GM19240 (cell line): ENCODE measurements at regions not wholly inside any gene's neighbourhood (a gene's known extent, or its start where the extent isn't known, plus 50 kb on each side); places are given as distances from the start of the nearest gene placed in this dataset.

ENCODE experiments used
- DNase-seq: peaks from one replicate; pipeline ENCODE4 v3.0.0; 2011; ENCODE audit warnings: low spot score; ENCODE audit not compliant: insufficient read length

DNA sequence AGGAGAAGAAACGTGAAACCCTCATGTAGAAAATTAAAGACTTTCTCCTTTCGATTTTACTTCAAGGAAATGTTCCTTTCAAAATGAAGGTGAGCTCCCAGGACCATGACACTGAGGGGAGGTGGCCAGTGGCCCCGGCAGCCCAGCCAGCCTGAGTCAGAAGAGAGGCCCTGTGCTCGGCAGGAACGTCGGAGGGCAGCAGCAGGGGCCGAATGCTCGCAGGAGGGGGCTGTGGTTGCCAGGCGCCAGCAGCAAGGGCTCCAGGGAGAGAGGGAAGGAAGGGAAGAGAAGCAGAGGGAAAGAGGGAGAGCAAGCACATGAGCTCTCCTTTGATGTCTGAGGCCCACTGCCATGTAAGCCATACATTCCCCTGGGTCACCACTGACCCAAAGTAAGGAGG lies 73.3 kb upstream of the ACKR3 start:
- DNase-seq, result no peak

DNA sequence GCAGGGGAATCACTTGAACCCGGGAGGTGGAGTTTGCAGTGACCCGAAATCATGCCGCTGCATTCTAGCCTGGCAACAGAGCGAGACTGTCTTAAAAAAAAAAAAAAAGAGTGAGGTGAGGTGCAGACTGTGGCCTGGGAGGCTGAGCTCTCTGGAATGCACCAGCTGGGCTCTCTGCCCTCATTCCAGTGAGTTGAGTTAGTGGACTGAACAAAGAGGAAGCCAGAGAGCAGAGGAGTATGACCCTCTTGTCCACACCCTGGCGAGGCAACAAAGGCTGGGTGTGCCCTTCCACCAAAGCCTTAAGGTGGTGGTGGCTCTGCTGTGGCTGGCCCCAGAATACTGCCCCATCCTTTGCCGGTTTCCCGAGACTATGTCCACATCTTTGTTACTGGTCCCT lies 71.3 kb upstream of the ACKR3 start:
- no peak for DNase-seq

DNA sequence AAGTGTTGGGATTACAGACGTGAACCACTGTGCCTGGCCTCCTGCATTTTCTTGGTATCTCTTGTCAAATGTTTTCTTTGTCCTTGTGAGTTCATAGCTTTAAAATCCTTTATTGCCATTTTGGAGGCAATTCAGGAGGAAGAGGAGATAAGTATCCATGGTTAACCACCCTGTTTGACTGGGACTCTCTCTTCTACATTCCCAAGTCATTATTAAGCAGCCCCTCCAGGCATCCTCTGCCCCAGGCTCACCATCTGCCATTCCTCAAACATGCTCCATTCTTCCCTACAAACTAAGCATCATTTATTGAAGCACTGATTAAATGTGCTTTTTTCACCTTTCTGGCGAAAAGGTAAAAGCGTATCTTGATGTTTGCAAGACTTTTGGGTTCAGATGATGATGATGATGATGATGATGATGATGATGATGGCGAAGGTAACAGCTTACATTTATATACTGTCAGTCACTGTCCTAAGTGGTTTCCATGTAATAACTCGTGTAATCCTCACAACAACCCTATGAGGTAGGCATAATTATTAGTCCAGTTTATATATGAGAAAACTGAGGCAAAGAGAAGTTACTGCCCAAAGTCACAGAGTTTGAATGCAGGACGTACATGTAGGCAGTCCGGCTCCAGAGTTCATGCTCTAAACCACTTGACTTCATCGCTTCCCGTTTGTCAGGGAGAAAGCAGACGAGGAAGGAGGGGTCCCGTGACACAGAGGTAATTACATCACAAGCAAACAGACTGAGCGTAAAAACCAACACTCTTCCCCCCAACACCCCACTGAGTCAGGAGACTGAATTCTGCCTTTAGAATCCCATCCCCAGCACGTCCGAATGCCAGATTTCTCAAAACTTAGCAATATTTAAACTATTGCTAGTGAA lies 69.7 kb upstream of the ACKR3 start:
- no peak for DNase-seq

DNA sequence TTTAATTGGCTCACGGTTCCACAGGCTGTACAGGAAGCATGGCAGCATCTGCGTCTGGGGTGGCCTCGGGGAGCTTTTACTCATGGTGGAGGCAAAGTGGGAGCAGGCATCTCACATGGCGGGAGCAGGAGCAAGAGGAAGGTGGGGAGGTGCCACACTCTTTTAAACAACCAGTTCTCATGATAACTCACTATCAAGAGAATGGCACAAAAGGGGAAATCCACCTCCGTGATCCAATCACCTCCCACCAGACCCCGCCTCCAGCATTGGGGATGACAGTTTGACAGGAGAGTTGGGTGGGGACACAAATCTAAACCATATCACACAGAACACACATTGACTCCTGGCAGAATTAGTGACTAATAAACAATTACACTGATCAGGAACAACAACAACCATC lies 68.6 kb upstream of the ACKR3 start:
- no peak for DNase-seq

DNA sequence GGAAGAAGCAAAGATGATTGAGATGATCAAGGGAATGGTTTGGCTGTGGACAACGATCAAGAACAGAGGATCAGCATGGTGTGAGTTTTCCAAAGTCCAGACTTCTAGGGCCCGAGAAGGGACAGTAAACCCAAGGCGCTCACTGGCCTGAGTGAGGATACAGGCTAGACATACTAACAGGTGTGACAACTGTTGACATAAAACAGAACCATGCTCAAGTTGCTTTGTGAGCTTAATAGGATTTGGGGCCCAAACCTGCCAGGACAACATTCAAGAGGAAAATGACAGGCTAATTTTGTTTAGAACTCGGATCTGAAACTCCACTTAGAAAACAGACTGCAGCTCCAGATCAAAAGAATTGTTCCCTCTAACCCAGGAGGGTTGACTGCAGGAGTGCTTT lies 68.1 kb upstream of the ACKR3 start:
- no peak for DNase-seq

DNA sequence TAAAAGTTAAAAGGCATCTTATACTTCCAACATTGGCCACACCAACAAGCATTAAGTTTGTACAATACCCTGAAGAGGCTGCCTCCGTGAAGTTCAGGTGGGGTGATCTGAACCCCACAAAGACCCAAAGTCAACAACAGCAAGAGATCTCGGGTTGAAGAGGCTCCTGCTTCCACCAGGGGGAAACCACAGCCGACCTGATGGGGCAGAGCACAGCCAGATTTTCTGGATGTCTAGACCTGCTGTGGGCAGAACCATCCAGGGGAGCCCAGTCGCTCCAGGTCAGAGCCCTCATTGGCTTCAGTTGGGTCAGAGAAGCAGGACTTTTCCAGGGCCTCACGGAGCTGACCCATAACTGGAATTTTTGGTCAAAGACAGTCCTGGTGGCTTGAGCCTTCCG lies 66.5 kb upstream of the ACKR3 start:
- no peak for DNase-seq

DNA sequence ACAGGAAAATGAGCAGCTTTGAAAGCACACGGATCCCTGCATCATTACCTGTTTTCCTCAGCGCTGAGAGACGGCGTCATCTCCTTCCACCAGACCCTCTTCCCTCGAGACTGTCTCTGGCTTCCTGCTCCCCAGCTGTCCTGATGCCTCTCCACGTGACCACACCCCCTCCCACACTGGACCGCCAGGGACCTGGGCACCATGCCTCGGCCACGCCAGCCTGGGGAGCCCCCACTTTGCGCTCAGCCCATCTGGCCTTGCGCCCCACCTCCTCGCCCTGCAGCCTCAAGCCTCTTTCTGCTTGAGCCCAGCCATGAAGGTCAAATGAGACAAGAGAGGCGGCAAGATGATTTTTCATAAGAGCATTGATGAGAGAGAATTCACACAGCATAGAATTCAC lies 66.0 kb upstream of the ACKR3 start:
- no peak for DNase-seq

DNA sequence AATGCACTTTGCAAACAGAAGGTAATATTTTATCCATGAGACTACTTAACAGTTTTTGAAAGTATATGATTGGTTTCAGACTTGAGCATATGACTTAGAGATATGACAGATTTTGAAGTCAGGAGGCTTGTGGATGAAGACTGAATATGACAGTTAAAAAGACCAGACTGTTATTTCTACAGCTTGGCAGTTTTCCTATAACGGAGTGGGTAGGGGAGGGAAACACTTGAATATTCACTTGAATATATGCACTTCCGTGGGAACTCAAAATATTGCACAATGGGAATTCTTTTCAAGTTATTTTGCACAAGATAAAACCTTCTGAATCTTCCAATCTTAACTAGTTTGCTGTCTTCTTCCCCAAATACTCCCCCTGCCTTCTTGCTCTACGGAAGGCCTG lies 64.6 kb upstream of the ACKR3 start:
- no peak for DNase-seq

DNA sequence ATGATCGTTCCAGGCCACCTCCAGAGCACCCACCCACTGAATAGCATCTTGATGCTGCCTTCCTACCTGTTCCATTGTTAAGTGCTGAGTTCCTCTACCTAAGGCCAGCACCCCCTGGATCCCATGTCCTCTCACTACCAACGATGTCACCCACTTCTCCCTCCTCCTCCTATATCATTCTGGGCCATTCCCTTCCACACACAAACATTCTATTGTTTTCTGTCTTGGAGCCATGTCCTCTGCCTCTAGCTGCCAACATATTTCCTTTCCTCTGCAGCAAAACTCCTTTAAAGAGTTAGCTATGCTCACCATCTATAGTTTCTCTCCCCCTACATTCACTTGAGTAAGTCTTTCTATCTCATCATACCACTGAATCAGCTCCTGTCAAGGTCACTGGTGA lies 64.0 kb upstream of the ACKR3 start:
- no peak for DNase-seq

DNA sequence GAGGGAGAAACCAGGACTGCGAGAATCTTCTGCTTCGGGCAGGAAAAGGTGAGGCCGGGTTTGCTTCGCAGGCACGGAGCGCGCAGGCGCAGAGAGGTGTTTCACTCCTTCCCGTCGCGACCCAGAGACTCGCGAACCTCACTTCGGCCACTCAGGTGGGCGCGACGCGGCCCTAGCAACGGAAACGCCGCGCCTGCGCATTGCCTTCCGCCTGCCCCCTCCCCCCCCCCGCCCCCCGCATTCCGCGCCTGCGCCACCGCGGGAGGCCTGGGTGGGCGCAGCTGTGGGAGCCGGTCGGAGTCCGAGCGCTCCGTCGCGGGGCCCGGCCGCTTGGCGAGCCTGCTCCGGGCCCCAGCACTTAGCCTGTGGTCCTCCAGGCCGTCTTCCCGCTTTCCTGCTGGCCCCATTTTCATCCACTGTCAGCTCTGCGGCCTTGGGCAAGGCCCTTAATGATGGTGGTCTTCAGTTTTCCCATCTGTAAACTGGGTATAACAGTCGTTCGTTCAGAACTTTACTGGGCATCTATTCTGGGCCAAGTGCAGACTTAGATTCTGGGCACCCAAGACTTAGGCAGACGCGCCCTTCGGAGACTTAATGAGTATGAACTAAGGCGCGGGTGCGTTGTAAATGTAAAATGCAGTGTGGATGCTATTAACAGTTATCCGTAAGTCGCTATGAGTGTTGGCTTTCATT lies 62.1 kb upstream of the ACKR3 start:
- no peak for DNase-seq

DNA sequence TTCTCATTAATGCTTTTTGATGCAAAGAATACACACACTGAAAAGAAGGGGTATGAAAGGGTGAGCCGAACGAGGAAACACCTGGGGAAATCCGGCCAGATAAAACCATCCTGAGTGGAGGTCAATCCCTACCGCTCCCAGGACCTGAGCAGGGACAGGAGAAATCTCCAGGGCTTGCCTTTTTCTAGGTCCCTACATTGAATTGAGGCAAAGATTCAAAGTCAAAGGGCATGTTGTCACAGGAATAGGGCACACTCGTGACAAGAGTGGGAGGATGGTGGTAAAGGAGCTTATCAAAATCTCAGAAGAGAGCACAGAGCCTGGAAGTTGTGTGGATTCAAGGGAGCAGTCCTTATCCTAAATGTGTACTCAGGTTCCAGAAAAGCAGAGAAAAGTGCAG lies 61.2 kb upstream of the ACKR3 start:
- no peak for DNase-seq

DNA sequence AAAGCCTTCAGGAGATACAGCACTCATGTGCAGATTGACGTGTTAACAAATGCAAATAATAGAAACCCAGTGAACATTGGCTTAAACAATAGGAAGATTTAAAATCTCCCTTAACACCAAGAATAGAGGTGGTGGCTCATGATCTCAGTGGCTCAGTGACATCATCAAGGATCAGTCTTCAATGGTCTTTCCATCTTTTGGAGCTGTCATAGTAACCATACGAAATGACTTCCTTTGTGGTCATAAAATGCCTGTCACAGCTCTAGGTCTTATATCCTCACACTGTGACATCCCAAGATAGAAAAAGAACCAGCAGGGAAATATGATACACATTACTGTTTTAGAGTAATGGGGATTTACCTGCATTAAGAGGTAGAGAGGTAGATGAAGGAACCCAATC lies 59.6 kb upstream of the ACKR3 start:
- no peak for DNase-seq

DNA sequence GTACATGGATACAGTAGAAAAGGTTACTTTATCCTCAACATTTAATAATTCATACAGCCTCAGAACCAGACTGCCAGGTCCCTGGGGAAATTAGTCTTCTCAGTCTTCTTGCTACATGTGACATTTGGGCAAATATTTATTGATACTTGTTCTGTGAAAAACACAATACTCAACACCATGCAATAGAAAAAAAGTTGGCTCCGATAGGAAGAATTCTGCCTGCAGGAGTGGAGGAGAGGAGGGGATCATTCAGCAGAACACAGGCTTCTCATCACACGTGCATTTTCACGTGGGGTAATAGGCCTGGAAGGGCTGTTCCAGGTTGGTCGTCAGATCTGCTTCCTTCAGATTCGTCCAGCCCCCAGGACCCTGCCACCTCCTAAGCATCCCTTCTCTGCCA lies 58.4 kb upstream of the ACKR3 start:
- no peak for DNase-seq

DNA sequence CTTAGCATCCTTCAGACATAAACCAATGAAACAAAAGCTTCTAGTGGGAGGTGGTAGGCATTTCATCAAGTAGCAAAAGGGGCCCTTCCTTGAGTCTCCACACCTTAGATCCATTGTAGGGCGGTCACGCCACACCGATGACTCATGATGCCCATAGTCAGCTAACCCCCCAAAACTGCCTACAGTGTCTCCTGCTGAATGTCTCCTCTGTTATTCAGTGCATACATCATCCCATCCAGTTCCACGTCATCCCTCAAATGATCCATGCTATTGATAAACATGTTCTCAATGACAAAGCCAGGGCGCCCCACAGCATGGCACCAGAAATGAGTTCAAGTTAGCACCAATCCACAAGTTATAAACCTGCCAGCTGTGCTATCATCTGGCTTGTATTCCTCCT lies 57.4 kb upstream of the ACKR3 start:
- no peak for DNase-seq

DNA sequence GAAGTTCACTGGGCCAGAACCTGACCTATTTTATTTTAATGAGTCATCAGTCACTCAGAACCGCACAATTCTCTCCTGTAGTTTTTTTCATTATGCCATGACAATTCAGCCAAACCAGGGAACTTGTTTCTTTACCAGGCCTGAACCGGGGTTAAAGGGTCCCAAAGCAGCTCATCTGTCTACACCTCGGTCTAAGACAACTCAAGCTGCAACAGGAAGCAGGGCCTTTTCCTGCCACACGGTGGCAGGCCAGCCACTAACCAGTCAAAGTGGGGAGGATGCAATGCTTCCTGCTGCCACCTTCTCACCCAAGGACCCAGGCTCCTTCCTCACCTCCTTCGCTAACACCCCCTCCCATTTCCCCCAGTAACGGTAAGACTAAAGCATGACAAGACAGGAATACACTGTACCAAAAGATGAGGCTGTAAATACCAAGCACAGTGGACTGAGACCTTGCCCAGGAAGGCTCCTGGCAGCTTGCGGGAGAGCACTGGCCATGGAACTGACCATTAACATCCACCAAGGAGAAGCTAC lies 56.7 kb upstream of the ACKR3 start:
- peak; percentile 62 for DNase-seq

DNA sequence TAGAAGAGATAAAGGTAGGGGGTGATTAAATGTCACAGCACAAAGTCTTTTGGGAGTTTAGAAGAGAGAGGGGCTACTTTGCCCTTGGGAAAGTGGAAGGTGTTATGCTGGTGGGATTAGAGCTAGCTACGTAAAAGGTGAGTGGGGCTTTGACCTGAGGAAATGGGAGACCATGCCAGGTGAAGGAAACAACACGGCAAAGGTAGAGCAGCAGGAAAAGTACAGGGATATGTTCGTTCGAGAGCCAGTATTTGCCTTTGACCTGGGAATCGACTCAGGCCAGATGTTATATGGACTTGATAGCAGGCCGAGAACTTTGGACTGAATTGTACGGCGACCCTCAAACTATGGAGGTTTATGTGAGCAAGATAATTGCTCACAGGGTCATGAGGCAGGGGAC lies 55.7 kb upstream of the ACKR3 start:
- no peak for DNase-seq

DNA sequence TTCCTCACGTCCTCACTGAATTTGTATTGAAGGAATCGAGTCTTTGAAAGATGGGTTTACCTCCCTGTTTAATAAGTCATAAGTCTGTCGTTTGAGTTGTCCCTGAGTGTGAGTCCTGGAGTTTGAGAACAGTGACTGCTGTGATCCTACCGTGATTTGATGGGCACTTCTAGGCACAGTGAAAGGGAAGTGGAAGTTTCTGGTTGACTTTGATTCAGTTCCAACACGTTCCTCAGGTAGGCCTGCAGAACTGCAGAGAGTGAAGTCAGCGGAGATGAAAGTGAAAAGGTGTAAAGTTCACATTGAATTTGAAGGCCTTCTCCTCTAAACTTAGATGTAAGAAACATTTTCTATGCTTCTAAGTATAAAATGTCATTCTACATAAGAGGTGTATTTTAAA lies 52.9 kb upstream of the ACKR3 start:
- no peak for DNase-seq

DNA sequence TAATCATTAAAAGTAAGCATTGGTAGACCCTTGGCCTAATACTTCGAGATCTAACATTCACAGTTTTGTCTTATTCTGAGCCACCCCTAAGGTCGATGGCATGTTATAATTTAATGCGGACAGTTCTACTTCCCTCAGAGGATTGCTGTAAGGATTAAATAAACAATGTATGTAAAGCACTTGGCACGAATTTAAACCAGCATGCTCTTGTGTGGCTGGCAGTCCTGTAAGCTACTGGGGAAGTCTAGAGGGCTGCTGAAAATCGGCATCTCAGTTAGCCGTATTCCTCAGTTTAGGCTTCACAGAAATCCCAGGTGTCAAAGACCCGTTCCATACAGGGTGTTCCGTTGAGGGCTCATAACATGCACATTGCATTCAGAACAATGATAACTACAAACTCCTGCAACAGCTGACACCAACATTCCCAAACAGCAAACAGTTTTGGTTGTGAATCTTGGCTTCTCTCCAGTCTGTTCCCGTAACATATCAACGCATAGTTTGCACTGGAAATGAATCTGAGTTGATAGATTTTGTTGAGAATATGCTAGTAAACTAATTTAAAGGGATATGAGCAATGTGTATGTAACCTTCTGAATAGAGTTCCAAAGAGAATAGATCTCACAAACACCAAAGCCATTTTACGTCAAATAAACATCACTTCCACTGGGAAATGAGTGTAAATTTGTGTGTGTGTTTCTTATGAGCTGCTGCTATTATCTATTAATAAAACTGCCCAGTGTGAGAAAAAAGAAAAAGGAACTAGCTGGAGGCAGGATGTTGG lies 52.2 kb upstream of the ACKR3 start:
- no peak for DNase-seq
